ENCODE measurements at regions not wholly inside any gene's neighbourhood (a gene's known extent, or its start where the extent isn't known, plus 50 kb on each side); places are given as distances from the start of the nearest gene placed in this dataset.

- Histone ChIP-seq H3K27me3 (no peaks in the 10 kb centered on the region), H3K36me3 (ENCODE audit: low read depth, missing control alignments) (no peaks in the 10 kb centered on the region), H3K9me3 (no peaks in the 10 kb centered on the region), H3K4me3 (no peak overlapping the region), H3K27ac (peak overlapping the region; percentile 50 to 61), H3K4me1 (peaks cover 6% of the 10 kb centered on the region)
- no peak for DNase-seq
- no peak for TF ChIP-seq POLR2A (IDR thresholded peaks at IDR 0.05)
- TF ChIP-seq, protein P1, sequence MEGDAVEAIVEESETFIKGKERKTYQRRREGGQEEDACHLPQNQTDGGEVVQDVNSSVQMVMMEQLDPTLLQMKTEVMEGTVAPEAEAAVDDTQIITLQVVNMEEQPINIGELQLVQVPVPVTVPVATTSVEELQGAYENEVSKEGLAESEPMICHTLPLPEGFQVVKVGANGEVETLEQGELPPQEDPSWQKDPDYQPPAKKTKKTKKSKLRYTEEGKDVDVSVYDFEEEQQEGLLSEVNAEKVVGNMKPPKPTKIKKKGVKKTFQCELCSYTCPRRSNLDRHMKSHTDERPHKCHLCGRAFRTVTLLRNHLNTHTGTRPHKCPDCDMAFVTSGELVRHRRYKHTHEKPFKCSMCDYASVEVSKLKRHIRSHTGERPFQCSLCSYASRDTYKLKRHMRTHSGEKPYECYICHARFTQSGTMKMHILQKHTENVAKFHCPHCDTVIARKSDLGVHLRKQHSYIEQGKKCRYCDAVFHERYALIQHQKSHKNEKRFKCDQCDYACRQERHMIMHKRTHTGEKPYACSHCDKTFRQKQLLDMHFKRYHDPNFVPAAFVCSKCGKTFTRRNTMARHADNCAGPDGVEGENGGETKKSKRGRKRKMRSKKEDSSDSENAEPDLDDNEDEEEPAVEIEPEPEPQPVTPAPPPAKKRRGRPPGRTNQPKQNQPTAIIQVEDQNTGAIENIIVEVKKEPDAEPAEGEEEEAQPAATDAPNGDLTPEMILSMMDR (IDR thresholded peaks at IDR 0.05) = no peak
- intact Hi-C loops (cut with DNase I; ENCODE audit: low total_unique reads) = no loop called here
These were observed 385.1 kb upstream of the USP24 start for GRCh38 chr1:55600242-55600641.

DNA sequence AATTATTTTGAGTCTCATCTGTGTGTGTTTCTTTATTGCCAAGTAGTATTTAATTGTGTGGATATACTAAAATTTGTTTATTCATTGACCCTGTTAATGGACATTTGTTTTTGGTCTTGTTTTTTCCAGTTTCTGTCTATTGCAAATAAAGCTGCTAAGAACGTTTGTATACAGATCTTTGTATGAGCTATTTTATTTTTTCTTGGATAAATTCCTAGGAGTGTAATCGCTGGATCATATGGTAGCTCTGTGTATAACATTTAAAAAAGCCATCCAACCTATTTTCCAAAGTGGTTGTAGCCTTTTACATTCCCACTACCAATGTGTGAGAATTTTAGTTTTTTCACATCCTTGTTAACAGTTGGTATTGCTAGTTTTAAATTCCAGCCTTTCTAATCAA, 382.7 kb upstream of the USP24 start:
- 27 to 42% methylated on average over 2 of the region's 2 CpGs for whole genome bisulfite sequencing, 2 donors
- no peaks in the 10 kb centered on the region for H3K36me3 ChIP-seq (ENCODE audit: low read depth, missing control alignments)
- no peaks in the 10 kb centered on the region for H3K4me1 ChIP-seq
- DNase-seq = no peak
- no peak overlapping the region for H3K4me3 ChIP-seq
- intact Hi-C loops (cut with DNase I; ENCODE audit: low total_unique reads) = no loop called here
- H3K27me3 ChIP-seq = no peaks in the 10 kb centered on the region
- H3K27ac ChIP-seq = no peak overlapping the region
- H3K9me3 ChIP-seq = no peaks in the 10 kb centered on the region
- TF ChIP-seq POLR2A (IDR thresholded peaks at IDR 0.05) = no peak
- TF ChIP-seq, protein P1 (IDR thresholded peaks at IDR 0.05) = no peak

GRCh38 chr1:55594701-55595100, 379.5 kb upstream of the USP24 start:
- intact Hi-C loops (cut with DNase I; ENCODE audit: low total_unique reads) = no loop called here
- Histone ChIP-seq H3K27ac (no peak overlapping the region), H3K27me3 (no peaks in the 10 kb centered on the region), H3K9me3 (no peaks in the 10 kb centered on the region), H3K36me3 (ENCODE audit: low read depth, missing control alignments) (no peaks in the 10 kb centered on the region), H3K4me3 (no peak overlapping the region), H3K4me1 (peaks cover 4% of the 10 kb centered on the region)
- DNase-seq = no peak
- WGBS, 2 donors = 77 to 89% methylated on average over 4 of the region's 4 CpGs
- TF ChIP-seq POLR2A (IDR thresholded peaks at IDR 0.05) = no peak
- TF ChIP-seq, protein P1 (IDR thresholded peaks at IDR 0.05) = no peak

DNA sequence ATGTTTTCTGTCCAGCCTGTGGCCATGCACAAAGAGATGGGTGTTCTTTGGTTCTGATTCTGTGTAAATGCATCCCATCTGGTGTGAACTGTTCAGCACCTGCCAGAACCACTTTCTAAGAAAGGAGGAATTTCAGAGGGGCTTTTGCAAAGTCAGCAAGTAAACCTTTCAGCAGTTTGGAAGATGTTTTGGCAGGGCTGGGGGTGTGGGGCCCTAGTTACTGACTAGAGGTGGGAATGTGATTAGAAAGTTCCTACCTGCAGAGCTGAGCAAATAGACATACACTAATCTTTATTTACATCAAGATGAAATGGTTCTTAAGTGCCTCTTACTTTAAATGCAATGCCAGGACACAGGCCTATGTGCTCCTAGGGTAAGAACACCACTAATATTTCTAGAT, 378.1 kb upstream of the USP24 start:
- TF ChIP-seq, protein P1 (IDR thresholded peaks at IDR 0.05) = no peak
- no peak for TF ChIP-seq POLR2A (IDR thresholded peaks at IDR 0.05)
- Histone ChIP-seq H3K27me3 (no peaks in the 10 kb centered on the region), H3K4me1 (peaks cover 4% of the 10 kb centered on the region), H3K27ac (no peak overlapping the region), H3K4me3 (no peak overlapping the region), H3K9me3 (no peaks in the 10 kb centered on the region), H3K36me3 (ENCODE audit: low read depth, missing control alignments) (no peaks in the 10 kb centered on the region)
- no peak for DNase-seq
- intact Hi-C loops (cut with DNase I; ENCODE audit: low total_unique reads) = no loop called here

GRCh38 chr1:55592122-55592521, 377.0 kb upstream of the USP24 start:
- no peak for DNase-seq
- intact Hi-C loops (cut with DNase I; ENCODE audit: low total_unique reads) = no loop called here
- WGBS, 2 donors = 95 to 98% methylated on average over 2 of the region's 2 CpGs
- Histone ChIP-seq H3K4me1 (peaks cover 9% of the 10 kb centered on the region), H3K9me3 (no peaks in the 10 kb centered on the region), H3K36me3 (ENCODE audit: low read depth, missing control alignments) (no peaks in the 10 kb centered on the region), H3K4me3 (no peak overlapping the region), H3K27me3 (no peaks in the 10 kb centered on the region), H3K27ac (peak overlapping the region in 1 of 2 donors; percentile 28)
- TF ChIP-seq, protein P1 (IDR thresholded peaks at IDR 0.05) = no peak
- TF ChIP-seq POLR2A (IDR thresholded peaks at IDR 0.05) = no peak

Data from testis (tissue), 2 donors.